NOMO-1 treated with DMSO at 0.1 percent for 48 hours (cell line): ENCODE measurements at regions not wholly inside any gene's neighbourhood (a gene's known extent, or its start where the extent isn't known, plus 50 kb on each side); places are given as distances from the start of the nearest gene placed in this dataset.
"Not testable (repeated sequence)": the region's sequence is repeated elsewhere in the genome, so short reads cannot be mapped to it uniquely, and the experiment has no call there.

Source experiments
- DNase-seq: peaks from one replicate; lab custom pipeline; 2025; ENCODE audit not compliant: unreplicated experiment; lab: John Stamatoyannopoulos, UW

DNA sequence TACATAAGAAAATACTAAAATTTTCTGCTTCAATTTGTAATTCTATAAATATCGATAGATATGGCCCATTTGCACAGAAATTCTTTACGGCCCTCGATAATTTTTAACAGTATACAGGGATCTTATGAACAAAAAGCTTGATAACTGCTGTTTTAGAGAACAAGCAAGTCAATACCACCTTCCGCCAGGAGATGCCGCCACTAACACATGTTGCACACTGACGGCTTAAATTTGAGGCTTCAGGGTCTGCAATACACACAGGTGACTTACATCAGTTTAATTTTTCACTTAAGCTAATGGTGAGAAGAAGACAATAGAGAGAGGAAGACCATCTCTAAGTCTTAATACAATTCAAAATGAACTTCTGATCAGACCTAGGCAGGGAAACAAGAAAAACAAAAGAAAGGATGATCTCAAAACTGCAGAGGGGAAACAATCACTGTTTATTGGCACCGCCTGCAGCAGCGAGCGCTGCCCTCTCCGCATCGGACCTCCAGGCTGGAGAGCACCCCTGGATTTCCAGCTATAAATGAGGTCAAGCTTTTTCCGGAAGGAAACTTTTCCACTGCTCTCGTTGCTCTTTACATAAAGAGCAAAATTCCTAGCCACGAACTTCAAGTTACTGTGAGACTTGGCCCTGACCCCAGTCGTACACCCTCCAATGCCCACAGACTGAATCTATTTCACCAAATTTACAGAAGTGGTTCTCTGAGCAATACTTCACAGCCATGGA lies 53.9 kb downstream of the OTOR start:
- peak; percentile 47 for DNase-seq

DNA sequence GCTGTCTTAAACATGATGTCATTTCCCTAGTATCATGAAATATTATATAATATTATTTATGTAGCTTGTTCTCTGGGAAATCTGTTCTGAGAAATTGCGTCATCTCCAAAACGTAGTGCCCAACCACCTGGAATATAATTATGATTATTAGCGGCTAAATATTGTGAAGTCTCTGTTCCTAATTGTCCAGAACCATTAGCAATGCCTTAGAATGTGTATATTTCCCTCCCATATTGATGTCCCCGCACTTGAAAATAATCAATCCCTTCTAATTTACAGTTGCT lies 54.4 kb downstream of the OTOR start:
- DNase-seq, result no peak

DNA sequence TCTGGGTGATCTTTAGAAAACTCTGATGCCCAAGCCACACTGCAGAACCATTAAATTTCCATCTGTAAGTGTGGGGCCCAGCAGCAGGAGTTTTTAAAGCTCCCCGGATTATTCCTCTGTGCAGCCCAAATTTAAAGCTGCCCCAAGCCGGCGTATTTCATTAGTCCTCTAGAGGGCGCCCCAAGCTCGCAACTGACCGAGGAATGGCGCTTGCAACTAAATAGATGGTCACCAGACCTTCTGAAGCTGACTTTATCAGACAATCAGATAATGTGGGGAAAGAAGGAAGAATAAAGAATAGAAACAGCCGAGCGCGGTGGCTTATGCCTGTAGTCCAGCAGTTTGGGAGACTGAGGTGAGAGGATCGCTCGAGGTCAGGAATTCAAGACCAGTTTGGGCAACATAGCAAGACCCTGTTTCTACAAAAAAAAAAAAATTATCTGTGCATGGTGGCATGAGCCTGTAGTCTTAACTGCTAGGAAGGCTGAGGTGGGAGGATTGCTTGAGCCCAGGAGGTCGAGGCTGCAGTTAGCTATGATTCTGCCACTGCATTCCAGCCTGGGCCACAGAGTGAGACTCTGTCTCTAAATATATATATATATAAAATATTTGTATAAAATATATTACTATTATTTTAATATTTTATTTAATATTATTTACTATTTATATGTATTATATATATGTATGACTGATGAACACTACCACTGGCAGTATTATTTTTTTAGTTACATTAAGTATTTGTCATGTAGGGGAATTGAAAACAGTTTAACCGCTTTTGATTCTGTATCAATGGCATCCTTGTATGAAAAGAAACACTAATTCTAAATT lies 56.0 kb downstream of the OTOR start:
- DNase-seq, result peak; percentile 35

DNA sequence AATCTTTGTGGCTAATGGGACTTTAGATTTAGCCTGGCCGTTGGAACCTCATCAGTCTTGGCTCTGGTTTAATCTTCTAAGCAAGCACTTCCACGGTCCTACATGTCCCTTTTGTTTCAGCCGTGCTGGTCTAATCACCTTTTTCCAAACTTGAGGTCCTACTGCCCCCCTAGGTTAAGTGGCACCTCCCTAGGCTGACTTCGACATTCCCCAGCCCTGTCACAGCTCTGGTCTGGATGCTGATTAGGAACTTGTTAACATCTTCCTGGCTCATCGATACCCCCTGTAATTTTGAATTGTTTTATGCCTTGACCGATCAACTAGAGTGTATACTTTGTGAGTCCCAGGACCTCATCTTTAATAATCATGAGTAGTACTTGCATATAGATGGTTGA lies 56.6 kb downstream of the OTOR start:
- no peak for DNase-seq

DNA sequence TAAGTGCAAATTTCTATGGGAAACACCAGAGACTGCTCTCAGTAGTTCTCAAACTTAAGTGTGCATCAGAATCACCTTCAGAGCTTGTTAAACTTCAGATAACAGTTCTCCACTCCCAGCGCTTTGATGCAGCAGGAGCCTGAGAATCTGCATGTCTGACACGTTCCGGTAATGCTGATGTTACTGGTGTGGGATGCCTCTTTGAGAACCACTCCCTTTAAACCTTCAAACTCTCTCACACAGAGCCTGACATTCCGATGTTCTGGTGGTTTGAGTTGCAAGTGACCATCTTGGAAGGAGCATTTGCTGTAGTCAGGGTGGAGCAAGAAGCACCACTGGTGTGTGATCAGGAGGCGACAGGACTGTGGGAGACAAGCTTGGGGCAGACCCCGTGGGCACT lies 57.9 kb downstream of the OTOR start:
- DNase-seq, result no peak

DNA sequence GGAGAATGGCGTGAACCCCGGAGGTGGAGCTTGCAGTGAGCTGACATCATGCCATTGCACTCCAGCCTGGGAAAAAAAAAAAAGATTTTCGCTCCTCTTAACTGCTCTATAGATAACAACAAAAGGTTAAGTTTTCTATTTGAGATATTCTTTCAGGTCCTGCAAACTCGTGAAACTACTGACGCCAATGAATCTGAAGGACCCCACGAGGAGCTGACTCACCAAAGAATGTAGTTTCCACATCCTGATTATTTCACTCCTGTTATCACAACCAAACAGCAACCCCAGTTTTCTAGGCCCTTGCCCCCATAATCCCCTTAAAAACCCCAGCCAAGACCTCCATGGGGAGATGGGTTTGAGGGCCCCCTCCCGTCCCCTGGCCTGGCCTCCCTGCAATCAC lies 58.7 kb downstream of the OTOR start:
- DNase-seq, result no peak

DNA sequence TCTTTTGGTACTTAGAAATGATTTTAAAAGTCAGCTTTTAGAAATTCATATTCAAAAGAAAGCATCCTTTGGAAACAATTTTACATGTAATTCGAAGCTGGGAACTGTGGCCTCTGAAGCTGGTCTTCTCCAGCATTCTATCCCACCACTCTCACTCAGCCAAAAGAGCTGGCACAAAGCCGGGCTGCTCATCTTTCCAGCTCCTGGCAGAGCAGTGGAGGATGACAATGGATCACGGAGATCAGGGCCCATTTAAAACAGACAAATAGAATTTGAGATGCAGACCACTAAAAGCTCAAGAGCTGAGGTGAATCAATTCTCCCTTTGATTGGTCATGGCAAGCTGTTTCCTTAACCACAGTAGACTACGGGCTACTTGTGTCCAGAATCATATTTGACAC lies 60.6 kb downstream of the OTOR start:
- DNase-seq, result no peak

DNA sequence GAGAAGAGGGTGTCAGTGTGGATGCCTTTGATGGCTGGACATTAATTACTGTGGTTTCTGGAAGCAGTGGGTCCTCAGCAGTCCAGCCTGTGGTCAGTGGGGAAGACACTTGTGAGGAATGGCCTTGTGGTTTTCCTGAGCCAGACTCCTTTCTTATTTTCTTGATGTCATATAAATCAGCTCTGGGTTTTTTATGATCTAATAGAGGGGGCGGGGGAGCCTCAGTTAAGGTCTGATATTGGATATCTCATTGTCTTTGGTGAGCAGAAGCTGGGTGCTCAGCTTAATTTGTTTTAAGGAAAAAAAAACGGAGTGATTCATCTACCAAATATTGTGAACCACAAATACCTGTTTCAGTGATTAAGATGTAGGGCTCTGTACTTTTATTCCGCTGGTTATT lies 62.1 kb downstream of the OTOR start:
- no peak for DNase-seq

DNA sequence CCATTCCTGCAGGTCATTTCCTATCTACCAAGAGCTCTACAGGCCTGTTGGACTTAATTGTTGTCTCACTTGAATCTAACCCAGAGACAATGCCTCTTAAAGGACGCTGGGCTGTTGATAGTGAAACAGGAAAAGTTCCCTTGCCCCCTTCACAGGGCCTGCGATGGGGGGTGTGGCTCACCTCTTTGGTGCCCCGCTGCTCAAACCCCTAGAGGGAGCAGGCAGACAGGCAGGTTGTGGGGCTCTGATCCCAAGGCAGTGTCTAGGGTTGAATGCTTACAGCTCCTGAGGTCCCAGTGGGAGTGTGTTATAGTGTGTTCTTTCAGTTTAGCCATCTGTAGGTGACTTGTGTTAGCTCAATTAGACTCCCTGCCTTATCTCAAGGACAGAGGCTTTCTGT lies 68.0 kb downstream of the OTOR start:
- DNase-seq, result no peak

DNA sequence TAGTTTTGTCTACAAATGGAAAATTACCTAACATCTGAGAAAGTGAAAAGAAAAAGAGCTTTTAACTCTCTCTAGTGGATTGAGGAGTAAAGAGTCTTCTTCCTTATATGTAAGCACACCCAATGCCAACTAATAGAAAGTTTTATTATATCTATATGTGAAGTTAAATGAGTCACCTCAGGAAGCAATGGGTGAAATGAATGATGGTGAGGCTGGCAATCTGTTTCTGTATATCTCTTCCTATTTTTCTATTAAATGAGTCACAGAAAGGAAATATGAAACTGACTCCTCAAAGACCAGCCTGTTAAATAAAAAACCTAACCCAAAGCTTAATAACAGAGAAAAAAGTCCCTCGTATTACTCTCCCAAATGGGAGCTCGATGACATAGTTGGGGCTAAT lies 71.3 kb downstream of the OTOR start:
- DNase-seq, result no peak

DNA sequence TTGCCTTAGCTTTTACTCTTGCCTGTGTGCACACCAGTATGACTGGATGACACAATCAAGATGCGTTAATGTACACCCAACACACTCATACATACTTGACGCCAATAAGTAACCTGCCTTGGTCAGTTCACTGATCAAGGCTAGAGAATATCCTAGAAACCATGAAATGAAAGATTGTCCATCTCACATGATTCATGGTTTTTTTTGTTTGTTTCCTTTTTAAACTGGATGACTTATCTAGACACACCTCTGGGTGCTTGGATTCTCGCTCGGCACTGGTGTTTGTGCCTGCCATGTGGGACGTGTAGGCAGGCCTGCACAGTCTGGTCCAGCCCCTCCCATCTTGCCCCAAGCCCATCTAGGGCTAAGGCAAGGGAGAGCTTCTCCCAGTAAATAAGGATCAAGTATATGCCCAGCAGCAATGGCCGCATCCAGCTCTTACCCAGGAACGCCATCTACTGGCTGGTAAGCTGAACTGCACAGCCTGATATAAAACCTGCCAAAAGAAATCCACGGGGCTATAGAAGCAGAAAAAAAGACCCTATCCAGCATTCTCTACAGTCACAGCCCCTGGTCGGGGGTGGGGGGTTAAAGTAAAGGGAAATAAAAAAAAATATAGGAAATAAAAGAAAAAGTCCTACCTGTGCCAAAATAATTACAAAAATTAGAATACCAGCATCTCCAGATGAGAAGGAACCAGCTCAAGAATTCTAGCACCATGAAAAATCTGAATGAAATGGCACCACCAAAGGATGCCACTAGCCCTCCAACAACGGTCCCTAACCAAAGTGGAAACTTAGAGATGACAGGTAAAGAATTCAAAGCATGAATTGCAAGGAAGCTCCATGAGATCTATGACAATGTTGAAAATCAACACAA lies 73.3 kb downstream of the OTOR start:
- DNase-seq, result peak; percentile 42

DNA sequence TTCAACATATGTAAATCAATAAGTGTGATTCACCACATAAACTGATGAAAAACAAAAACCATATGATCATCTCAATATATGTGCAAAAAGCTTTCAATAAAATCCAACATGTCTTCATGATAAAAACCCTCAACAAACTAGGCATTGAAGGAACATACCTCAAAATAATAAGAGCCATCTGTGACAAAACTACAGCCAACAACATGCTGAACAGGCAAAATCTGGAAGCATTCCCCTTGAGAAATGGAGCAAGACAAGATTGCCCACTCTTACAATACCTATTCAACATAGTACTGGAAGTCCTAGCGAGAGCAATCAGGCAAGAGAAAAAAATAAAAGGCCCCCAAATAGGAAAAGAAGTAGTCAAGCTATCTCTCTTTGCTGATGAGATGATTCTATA lies 76.5 kb downstream of the OTOR start:
- no peak for DNase-seq

DNA sequence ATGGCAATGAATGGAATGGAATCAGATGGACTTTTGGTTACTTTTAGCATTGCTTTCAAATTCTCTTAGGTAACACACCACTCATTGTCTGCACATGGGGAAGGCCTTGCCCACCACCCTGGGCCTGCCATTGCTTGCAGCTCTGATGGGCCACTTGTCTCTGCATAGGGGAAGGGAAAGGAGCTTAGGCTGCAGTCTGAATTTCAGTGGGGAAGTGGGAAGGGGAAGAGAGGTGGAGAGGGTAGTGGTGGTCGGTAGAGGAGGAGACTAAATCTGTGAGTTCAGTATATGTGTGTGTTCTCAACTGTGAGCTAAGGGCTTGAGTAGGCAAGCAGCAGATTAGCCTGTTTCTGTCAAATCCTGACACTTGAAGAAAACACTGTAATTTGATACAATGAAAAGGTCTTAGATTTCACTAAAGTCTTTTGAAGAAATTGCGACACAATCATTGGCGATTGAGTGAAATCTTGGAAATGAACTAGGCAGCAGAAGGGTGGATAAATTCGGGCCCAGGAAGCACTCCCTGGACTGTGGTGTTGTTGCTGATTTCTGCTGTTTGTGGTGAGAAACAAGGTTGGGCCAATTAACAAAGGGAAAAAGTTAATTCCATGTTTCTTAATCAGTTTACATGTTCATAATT lies 80.6 kb downstream of the OTOR start:
- DNase-seq, result no peak

DNA sequence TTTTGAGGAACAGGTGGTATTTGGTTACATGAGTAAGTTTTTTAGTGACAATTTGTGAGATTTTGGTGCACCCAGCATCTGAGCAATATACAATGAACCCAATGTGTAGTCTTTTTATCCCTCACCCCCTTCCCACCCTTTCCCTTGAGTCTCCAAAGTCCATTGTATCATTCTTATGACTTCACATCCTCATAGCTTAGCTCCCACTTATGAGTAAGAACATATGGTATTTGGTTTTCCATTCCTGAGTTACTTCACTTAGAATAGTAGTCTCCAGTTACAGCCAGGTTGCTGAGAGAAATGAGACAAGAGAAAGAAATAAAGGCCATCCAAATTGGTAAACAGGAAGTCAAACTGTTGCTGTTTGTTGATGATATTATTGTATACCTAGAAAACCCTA lies 87.5 kb downstream of the OTOR start:
- DNase-seq, result not testable (repeated sequence)

DNA sequence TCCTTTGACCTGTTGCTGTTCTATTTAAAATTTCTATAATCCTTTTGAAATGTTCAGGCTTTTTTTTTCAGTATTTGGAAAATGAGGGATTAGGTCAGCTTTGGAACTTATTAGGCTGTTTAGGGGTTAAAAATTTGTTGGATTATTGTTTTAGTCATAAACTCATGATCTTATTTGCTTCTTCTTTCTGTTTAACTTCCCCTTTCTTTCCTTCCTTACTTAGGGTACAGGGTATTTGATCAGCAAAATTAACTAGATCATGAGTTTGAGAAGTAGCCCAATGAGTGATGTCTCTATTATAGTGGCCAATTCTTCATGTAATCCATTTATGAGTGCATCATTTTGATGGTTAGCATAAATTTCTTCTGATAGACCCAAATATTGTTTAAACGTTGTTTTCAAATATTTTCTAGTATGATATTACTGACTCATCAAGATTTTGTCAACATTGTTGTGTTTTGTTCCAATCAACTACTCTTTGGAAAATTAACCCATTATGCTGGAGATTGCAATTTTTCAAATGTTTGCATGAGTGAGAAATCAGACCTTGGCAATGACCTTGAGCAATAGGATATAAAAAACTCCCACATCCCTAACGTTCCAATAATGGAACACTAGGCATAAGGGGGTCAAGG lies 94.4 kb downstream of the OTOR start:
- no peak for DNase-seq

DNA sequence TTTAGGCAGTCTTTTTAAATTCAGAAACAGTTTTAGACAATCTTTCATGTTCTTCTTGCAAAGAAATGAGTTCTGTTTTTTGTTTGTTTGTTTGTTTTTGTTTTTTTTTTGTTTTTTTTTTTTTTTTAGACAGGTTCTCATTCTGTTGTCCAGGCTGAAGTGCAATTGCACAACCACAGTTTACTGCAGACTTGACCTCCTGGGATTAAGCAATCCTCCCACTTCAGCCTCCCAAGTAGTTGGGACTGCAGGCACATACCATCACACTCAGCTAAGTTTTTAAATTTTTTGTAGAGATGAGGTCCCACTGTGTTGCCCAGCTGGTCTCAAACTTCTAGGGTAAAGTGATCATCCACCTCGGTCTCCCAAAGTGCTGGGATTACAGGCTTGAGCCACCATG lies 96.2 kb downstream of the OTOR start:
- DNase-seq, result no peak

DNA sequence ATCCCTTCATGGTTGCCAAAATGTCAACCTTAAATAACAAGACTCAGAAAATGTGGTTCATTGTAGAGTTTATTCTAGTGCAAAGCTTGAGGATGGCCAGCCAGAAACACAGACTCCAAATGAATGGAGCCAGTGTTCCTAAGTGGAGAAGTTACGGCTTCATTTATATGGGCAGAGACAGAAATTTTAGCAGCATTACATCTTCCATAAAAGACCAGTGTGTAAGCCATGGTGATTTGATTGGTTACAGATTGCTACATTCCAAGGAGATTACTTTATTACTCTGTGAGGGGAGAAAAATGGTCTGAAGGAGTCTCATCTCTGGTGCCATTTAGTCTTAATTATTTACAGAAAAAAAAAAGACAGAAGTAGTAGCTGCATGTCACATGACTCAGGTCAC lies 97.8 kb downstream of the OTOR start:
- no peak for DNase-seq

DNA sequence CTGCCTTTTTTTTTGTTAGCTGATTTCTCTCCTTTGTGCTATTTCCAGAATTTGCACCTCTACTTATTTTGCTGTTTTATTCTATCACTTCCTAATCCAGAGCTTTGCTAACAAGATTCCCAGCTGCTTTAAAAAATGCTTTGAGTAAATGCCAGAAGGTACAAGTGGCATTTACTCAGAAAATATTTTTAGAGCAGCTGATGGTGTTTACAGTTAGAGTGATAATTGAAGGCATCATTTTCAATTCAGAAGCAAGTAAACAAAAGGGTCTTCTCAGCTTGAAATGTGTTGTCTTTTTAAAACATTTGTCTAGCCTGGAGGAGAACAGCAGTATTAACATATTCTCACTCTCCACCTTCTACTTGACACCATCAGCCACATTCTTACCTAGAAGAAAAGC lies 99.9 kb downstream of the OTOR start:
- DNase-seq, result no peak

DNA sequence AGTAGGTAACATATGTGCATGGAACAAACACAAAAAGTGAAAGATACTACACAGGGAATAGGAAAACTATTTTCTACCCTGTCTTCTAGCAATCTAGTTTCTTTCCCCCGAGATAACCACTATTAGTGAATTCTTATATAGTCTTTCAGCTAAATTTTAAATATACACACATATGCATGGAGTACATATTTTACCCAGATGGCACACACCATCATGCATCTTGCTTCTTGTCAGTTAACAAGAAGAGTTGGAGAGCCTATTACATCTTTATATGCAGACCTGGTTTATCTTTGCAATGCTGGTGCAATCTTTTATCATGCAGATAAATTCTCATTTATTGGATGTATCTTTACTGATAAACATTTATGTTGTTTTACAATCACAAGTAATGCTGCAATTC lies 100.4 kb downstream of the OTOR start:
- no peak for DNase-seq

DNA sequence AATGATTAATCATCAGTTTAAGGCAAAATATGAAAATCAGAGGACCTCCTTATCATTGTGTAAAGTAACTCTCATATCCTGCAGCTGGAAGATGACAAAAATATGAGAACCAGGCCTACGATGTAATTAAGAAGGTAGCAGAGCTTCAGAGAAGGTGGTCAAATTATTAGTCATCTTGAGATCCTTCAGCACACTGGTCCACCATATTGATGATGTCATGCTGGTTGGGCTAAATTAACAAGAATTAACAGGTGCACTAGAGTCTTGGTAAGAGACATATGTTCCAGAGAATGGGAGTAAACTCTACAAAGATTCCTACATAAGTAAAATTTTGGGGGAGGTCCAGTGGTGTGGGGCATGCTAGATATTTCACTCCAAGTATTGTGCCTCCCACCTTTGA lies 112.8 kb downstream of the OTOR start:
- no peak for DNase-seq

DNA sequence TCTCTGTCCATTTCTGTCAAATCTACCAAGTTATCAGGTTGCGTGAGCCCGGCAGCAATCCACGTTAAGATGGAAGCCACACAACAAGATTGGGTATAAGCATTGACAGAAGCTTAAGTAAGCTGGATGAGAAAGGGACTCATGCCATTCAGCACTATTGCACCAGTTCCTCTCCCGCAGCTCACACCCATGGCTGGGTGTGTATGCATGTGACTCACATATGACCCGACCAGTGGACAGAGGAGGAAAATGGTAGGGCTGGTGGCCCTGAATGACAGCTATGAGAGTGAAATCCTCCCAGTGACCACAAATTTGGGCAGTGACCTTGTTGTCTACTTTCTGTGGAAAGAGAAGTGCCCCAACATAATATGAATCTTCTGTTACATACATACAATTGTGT lies 113.5 kb downstream of the OTOR start:
- no peak for DNase-seq
